Calu3 (cell line): ENCODE measurements at regions not wholly inside any gene's neighbourhood (a gene's known extent, or its start where the extent isn't known, plus 50 kb on each side); places are given as distances from the start of the nearest gene placed in this dataset.

Experiments
- BruUV-seq: library from RNA; stranded (reverse); fragments of 400-500 nt; replicated peaks from 2 replicates; lab custom pipeline; 2021; lab: Mats Ljungman, UMichigan
- CTCF ChIA-PET: fragments of 300-600 bp; sonication (Branson Sonifier 250); formaldehyde crosslinking; loops from one replicate; lab custom pipeline; 2022; ENCODE audit warnings: antibody characterized with exemption; lab: Charles Lee
- DNase-seq: peaks from one replicate; pipeline ENCODE4 v3.0.0; 2022
- H3K27ac Mint-ChIP-seq: one replicate; pipeline ENCODE4 v1.8.0; 2022; ENCODE audit warnings: mixed read lengths; ENCODE audit not compliant: unreplicated experiment
- H3K27me3 Mint-ChIP-seq: one replicate; pipeline ENCODE4 v1.8.0; 2022; ENCODE audit warnings: mixed read lengths; ENCODE audit not compliant: unreplicated experiment
- H3K36me3 Mint-ChIP-seq: one replicate; pipeline ENCODE4 v1.8.0; 2022; ENCODE audit warnings: mild to moderate bottlenecking, moderate library complexity, mixed read lengths; ENCODE audit not compliant: insufficient read depth, unreplicated experiment
- H3K4me1 Mint-ChIP-seq: one replicate; pipeline ENCODE4 v1.8.0; 2022; ENCODE audit warnings: mild to moderate bottlenecking, low read depth, mixed read lengths; ENCODE audit not compliant: unreplicated experiment
- H3K4me3 Mint-ChIP-seq: one replicate; pipeline ENCODE4 v1.8.0; 2022; ENCODE audit warnings: mild to moderate bottlenecking, low read depth, moderate library complexity, mixed read lengths; ENCODE audit not compliant: unreplicated experiment
- H3K9me3 Mint-ChIP-seq: one replicate; pipeline ENCODE4 v1.8.0; 2022; ENCODE audit warnings: low read depth, mixed read lengths; ENCODE audit not compliant: unreplicated experiment
- CTCF ChIP-seq: fragments of 200-600 bp; IDR thresholded peaks from one replicate; pipeline ENCODE4 v1.8.0; 2022; ENCODE audit warnings: antibody characterized with exemption; ENCODE audit not compliant: unreplicated experiment
- intact Hi-C: fragments of 100-400 bp; cut with micrococcal nuclease; formaldehyde crosslinking; loops from one replicate; pipeline ENCODE4 v1.10.0; 2022; ENCODE audit not compliant: unreplicated experiment

- intact Hi-C loops: no loop called here
- Mint-ChIP-seq H3K4me1 (peaks cover 22% of the 10 kb centered on the region), H3K27me3 (no peaks in the 10 kb centered on the region), H3K9me3 (no peaks in the 10 kb centered on the region), H3K4me3 (no peak overlapping the region), H3K27ac (no peak overlapping the region), H3K36me3 (no peaks in the 10 kb centered on the region)
- DNase-seq: no peak
- no TSS peak for BruUV-seq
- no peak for TF ChIP-seq CTCF
- CTCF ChIA-PET: no interaction called here
Measured at GRCh38 chr3:72434296-72434695, 413.9 kb downstream of the SHQ1 start.

- intact Hi-C loops: no loop called here
- no peak for DNase-seq
Measured at GRCh38 chr3:72432246-72432645, 416.0 kb downstream of the SHQ1 start.

GRCh38 chr3:72429589-72430353 lies 418.5 kb downstream of the SHQ1 start:
- no peak for TF ChIP-seq CTCF
- Mint-ChIP-seq H3K27me3 (no peaks in the 10 kb centered on the region), H3K27ac (no peak overlapping the region), H3K9me3 (no peaks in the 10 kb centered on the region), H3K4me3 (no peak overlapping the region), H3K36me3 (no peaks in the 10 kb centered on the region), H3K4me1 (peaks cover 28% of the 10 kb centered on the region)
- intact Hi-C loops: no loop called here
- BruUV-seq: no TSS peak
- DNase-seq: no peak
- CTCF ChIA-PET: no interaction called here

More at GRCh38 chr3:72432246-72432645, 416.0 kb downstream of the SHQ1 start:
- no peak for TF ChIP-seq CTCF
- Mint-ChIP-seq H3K4me1 (peaks cover 19% of the 10 kb centered on the region), H3K4me3 (no peak overlapping the region), H3K36me3 (no peaks in the 10 kb centered on the region), H3K9me3 (no peaks in the 10 kb centered on the region), H3K27ac (no peak overlapping the region), H3K27me3 (no peaks in the 10 kb centered on the region)
- no TSS peak for BruUV-seq
- CTCF ChIA-PET: no interaction called here

- CTCF ChIA-PET: no interaction called here
- no TSS peak for BruUV-seq
- no peak overlapping the region for H3K4me3 Mint-ChIP-seq
Measured at GRCh38 chr3:72428803-72429202, 419.4 kb downstream of the SHQ1 start.

More at GRCh38 chr3:72428803-72429202, 419.4 kb downstream of the SHQ1 start:
- Mint-ChIP-seq H3K27ac (no peak overlapping the region), H3K36me3 (no peaks in the 10 kb centered on the region), H3K4me1 (peaks cover 21% of the 10 kb centered on the region), H3K27me3 (no peaks in the 10 kb centered on the region), H3K9me3 (no peaks in the 10 kb centered on the region)
- intact Hi-C loops: no loop called here
- no peak for TF ChIP-seq CTCF
- no peak for DNase-seq
